GM21360 (cell line): ENCODE measurements at regions not wholly inside any gene's neighbourhood (a gene's known extent, or its start where the extent isn't known, plus 50 kb on each side); places are given as distances from the start of the nearest gene placed in this dataset.

Source experiments
- ATAC-seq: cut with Tn5 transposase; IDR thresholded peaks from one replicate; pipeline ENCODE4 v1.9.1; 2021; ENCODE audit warnings: mild to moderate bottlenecking, moderate library complexity; ENCODE audit not compliant: unreplicated experiment

- ATAC-seq, result no peak
These were observed 156.2 kb upstream of the CPNE8 start for GRCh38 chr12:39061576-39061975.

DNA sequence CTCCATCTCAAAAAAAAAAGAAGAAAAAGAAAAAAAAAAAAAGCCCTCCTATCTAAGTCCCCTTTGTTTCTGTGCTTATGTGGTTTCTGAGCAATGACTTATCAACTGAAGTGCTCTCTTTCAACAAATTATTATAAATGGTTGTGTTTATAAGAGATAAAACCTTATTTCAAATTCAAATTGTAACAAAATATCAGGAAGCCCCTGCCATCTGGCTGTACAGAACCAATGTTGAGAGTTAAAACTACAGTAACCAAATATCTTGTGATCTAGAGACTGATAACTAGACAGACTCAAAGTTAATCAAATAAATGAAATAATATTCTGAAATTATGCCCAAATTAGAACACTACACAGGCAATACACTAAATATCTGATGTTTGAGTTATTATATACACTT is 143.0 kb upstream of the CPNE8 start:
- ATAC-seq, result no peak

DNA sequence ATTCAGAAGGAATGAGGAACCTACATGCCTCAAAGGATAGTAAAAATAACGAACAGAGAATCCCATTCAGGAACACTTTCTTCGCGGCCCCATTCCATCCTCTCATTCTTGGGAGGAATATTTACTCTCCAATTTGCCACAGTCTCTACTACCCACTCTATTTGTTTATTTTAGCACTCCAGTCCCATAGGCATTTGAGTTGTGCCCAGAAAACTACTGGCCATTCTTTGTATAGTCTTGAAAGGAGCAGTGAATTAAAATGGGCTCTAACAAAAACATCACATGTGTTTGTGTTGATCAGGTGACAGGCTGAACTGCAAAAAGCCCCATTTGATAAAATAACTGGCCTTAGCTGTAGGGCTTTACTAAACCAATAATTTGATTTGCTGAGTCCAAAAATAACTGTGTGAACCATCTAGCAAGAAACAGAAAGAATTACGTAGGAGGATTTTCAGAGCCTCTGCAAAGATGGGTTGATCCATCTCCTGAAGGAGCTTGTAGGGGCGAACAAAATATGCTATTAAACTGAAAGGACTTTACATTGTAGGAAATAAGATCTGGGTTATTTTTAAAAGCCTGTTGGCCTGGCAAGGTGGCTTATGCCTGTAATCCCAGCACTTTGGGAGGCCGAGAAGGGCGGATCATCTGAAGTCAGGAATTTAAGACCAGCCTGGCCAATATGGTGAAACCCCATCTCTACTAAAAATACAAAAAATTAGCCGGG is 142.3 kb upstream of the CPNE8 start:
- ATAC-seq, result no peak

DNA sequence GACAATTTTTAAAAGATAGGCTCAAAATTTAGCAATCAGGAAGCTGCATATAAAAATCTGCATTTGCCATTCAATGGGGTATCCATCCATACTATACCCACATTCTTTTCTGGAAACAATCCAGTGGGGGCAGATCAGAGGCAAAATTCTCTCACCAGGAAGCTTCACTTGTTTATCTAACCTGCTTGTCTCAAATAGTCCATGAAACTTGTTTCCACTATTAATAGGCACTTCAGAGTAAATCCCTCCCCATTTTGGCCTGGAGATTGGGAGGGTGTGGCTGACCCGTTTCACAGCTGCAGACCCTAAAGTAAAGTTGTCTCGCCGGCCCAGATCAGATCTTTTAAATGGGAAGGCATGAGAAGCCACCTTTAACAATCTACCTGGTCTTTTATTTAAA is 139.4 kb upstream of the CPNE8 start:
- ATAC-seq, result no peak

DNA sequence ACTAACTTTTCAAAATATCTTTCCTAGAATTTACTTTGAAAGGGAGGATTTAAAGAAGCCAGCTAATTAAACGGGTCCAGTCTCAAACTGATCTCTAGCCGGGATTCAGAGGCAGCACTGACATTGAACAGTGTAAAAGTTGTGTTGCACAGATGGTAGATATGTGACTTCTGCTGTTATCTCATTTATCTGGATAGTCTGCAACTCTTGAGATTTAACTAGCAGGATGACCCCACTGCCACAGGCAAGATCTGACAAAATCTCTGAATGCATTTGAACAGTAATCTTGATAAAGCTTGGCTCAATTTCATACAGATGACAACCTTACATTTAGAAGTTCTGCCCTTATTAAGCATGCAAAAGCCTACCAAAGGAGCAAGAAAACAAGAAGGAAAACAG is 138.0 kb upstream of the CPNE8 start:
- no peak for ATAC-seq

- ATAC-seq, result no peak
These were observed 134.9 kb upstream of the CPNE8 start for GRCh38 chr12:39040275-39040674.

DNA sequence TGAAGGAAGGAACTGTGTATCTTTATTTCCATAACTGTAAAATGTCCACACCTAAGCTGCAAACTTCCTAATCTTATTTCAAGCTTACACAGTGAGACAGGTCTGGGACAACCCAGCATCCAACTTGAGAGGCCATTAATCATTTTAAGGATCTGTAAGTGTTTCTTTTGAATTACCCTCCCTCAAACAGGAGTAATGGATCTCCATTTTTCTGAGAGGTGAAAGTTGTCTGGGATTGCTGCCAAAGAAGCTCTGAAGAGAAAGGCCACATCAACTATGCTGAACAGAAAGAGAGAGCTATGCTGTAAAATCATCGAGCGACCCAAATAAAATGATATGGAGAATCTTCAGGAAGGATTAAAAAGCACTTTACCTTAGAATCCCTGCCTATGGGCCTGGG is 131.7 kb upstream of the CPNE8 start:
- no peak for ATAC-seq

- no peak for ATAC-seq
These were observed 130.7 kb upstream of the CPNE8 start for GRCh38 chr12:39036105-39036504.

GRCh38 chr12:39033782-39034181 is 128.4 kb upstream of the CPNE8 start:
- no peak for ATAC-seq

GRCh38 chr12:39032448-39032847 is 127.1 kb upstream of the CPNE8 start:
- no peak for ATAC-seq

DNA sequence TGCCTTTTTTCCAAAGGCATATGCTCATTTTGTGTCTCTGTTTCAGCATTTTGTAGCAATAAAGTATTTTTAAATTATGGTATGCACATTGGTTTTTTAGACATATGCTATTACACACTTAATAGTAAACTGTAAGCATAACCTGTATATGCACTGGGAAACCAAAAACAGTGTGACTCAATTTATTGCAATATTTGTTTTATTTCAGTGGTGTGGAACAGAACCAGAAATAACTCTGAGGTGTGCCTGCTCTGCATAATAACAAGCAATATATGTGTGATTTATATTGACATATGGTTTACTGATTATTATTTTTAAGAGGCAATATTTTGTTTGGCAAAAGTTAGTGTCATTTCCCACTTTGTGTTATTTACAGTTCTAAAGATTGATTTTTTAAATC is 126.6 kb upstream of the CPNE8 start:
- ATAC-seq, result no peak

DNA sequence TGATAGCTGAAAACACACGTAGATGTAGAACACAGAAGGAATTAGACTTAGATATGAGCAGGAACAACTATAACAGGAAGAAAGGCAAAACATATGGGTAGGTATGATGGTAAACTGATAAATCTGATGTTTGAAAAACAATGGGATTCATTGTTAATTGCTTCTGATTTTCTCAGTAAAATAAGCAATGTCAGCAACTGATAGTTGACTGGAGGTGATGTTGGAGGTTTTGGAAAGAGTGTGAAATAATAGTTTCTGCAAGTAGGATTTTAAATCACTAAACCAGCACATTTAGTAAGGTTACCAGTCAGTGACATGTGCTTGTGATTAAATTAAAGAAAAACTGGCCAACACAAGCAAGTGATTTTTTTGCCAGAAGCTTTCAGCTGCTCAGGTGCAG is 123.0 kb upstream of the CPNE8 start:
- no peak for ATAC-seq

GRCh38 chr12:39012870-39013269 is 107.5 kb upstream of the CPNE8 start:
- no peak for ATAC-seq

GRCh38 chr12:39011166-39011565 is 105.8 kb upstream of the CPNE8 start:
- no peak for ATAC-seq

GRCh38 chr12:39010406-39010805 is 105.0 kb upstream of the CPNE8 start:
- no peak for ATAC-seq

DNA sequence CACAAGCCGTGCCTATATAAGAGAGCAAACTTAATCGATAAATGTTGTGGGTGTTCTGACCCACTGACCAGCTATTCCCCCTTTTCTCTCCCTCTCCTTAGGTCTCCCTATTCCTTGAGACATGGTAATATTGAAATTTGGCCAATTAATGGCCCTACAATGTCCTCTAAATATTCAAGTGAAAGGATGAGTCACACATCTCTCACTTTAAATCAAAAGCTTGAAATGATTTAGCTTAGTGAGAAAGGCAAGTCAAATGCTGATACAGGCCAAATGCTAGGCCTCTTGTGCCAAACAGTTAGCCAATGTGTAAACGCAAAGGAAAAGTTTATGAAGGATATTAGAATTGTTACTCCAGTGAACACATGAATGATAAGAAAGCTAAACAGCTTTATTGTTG is 102.2 kb upstream of the CPNE8 start:
- no peak for ATAC-seq

GRCh38 chr12:39006286-39006685 is 100.9 kb upstream of the CPNE8 start:
- ATAC-seq, result no peak

- no peak for ATAC-seq
These were observed 100.3 kb upstream of the CPNE8 start for GRCh38 chr12:39005671-39006070.

DNA sequence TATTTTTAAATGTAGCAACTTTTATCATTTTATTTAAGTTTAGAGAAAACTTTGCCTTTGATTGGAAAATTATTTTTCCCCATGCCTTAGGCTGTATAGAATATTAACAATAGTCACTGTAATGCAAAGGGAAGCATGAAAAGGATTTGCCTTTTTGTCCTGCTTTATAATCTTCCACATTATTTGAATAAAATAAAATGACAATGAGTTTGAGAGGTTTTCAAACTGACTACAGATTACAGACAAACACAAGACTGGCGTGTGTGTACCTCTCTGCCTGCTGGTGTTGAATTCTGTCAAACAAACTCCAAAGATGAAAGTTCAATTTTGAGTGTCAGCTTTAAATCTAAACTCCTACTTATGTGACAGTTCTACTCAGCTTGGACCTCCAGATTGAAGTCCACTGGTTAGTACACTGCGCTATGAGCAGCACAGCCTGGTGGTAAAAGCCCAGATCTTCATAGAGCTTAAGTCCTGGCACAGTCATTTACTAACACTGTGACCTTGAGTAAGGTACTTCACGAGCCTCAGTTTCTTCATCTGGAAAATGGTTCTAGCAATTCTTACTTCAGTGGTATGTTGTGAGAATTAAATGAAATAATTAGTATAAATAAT is 98.3 kb upstream of the CPNE8 start:
- ATAC-seq, result no peak

DNA sequence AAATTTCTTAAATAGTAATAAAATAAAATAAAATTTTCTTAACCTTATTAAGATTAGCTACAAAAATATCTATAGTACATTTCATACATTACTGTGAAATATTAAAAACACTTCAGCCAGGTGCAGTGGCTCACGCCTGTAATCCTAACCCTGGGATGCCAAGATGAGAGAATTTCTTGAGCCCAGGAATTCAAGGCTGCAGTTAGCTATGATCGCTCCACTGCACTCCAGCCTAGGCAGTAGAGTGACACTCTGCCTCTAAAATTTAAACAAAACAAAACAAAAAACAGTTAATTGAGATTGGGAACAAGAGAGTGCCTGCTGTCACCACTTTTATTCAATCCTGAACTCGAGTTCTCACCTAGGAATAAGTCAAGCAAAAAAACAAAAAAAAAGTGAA is 95.0 kb upstream of the CPNE8 start:
- no peak for ATAC-seq

DNA sequence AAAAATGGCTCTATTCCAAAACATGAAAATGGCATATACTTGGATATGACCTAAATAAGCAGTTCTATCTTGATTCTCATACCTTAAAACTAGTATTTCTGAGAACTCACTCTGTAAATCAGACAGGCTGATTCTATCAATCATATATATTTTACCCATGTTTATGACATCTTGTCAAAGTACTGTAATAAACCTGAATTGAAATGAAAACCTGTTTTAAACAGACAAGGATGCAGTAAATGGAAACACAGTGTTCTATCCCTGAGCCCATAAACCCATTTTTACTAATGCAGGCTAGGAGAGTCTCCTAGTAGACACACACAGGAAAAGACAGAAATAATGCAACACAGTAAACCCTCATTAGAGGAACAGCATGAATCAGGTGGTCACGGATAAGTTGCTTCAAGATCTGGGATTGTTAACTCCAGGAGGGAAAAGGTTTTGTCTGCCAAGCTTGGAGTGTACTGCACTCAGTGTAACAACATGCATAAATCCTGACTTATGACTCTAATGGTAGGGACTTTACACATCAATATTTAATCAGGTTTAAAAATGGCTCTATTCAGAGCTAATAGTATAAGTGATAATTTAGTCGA is 93.6 kb upstream of the CPNE8 start:
- ATAC-seq, result no peak

GRCh38 chr12:38995249-38995648 is 89.9 kb upstream of the CPNE8 start:
- ATAC-seq, result no peak

GRCh38 chr12:38985961-38986360 is 80.6 kb upstream of the CPNE8 start:
- no peak for ATAC-seq
